ENCODE measurements at regions not wholly inside any gene's neighbourhood (a gene's known extent, or its start where the extent isn't known, plus 50 kb on each side); places are given as distances from the start of the nearest gene placed in this dataset.

- FAIRE-seq (no peak), DNase-seq (ENCODE audit: extremely low read depth in 1 of 4, low spot score in 3 of 4) (no peak), ATAC-seq (no peak)
- H3K4me3 ChIP-seq, result no peak overlapping the region
- CTCF ChIA-PET (ENCODE audit: low intra/inter-chr PET ratio), result no interaction called here
- no peaks in the 10 kb centered on the region; the same call in 1 of the 2 replicates for H3K9me3 ChIP-seq (replicated peaks; ENCODE audit: control insufficient read depth, insufficient read depth, low read depth, low read length)
- no peak overlapping the region for H3K27ac ChIP-seq (ENCODE audit: extremely low read depth, low read depth, low read length)
- H2AFZ ChIP-seq (ENCODE audit: low read depth, low read length), result no peak overlapping the region
- no peak for TF ChIP-seq ZNF184 (CRISPR knock-in tag; IDR thresholded peaks at IDR 0.05)
- no peak for TF ChIP-seq ZC3H11A (IDR thresholded peaks at IDR 0.05; ENCODE audit: low read depth, low read length)
- TF ChIP-seq CCNT2 (IDR thresholded peaks at IDR 0.05; ENCODE audit: borderline replicate concordance, extremely low read depth, insufficient read length, low read depth, low read length), result no peak
- no peak for TF ChIP-seq MBD2 (IDR thresholded peaks at IDR 0.05; ENCODE audit: borderline replicate concordance, low read depth)
- TF ChIP-seq TEAD4 (IDR thresholded peaks at IDR 0.05; ENCODE audit: low read length), result no peak
- no peak for TF ChIP-seq TEAD4 (CRISPR knock-in tag; IDR thresholded peaks at IDR 0.05; ENCODE audit: borderline replicate concordance)
- TF ChIP-seq CBX8 (IDR thresholded peaks at IDR 0.05; ENCODE audit: borderline replicate concordance, extremely low read depth, low read depth, low read length, poor library complexity, severe bottlenecking), result no peak
- TF ChIP-seq FOSL1 (tag; conservative IDR thresholded peaks at IDR 0.05), result no peak
- TF ChIP-seq BRF2 (IDR thresholded peaks at IDR 0.05; ENCODE audit: borderline replicate concordance, insufficient read depth, insufficient read length), result no peak
- no peak for TF ChIP-seq MAZ (CRISPR knock-in tag; conservative IDR thresholded peaks at IDR 0.05 in 1 of 2, IDR thresholded peaks at IDR 0.05 in 1 of 2)
- no peak for TF ChIP-seq CBX5 (IDR thresholded peaks at IDR 0.05; ENCODE audit: borderline replicate concordance, low read depth)
- TF ChIP-seq RFX5 (IDR thresholded peaks at IDR 0.05; ENCODE audit: low read depth, low read length), result no peak
- TF ChIP-seq MAX (CRISPR knock-in tag; IDR thresholded peaks at IDR 0.05), result no peak
- no peak for TF ChIP-seq ZNF766 (CRISPR knock-in tag; conservative IDR thresholded peaks at IDR 0.05)
- no peak for TF ChIP-seq ZNF551 (CRISPR knock-in tag; IDR thresholded peaks at IDR 0.05)
- no peak for TF ChIP-seq SNIP1 (IDR thresholded peaks at IDR 0.05; ENCODE audit: low read depth)
- TF ChIP-seq ZNF639 (CRISPR knock-in tag; conservative IDR thresholded peaks at IDR 0.05 in 1 of 2, IDR thresholded peaks at IDR 0.05 in 1 of 2), result no peak
- 0% methylated on average over 1 of the region's 1 CpG for WGBS (ENCODE audit: insufficient coverage, low coverage, missing lambda C conversion rate)
- no peak overlapping the region for H3K4me2 ChIP-seq (ENCODE audit: insufficient read depth, low read length)
- no peaks in the 10 kb centered on the region for H3K4me1 ChIP-seq (replicated peaks in 1 of 2; ENCODE audit: control insufficient read depth in 2 of 2, insufficient read depth in 2 of 2, low read length in 2 of 2)
- intact Hi-C loops (cut with micrococcal nuclease), result no loop called here
- POLR2A ChIA-PET, result no interaction called here
- no TSS peak for BruUV-seq (replicated peaks)
- H3K9ac ChIP-seq (ENCODE audit: insufficient read depth in 1 of 2, low read depth in 2 of 2, low read length in 2 of 2), result no peak overlapping the region
- in situ Hi-C loops (cut with MboI), result no loop called here
- H3K9me1 ChIP-seq (ENCODE audit: control insufficient read depth, insufficient read depth, low read length), result no peaks in the 10 kb centered on the region
- H3K79me2 ChIP-seq (ENCODE audit: control insufficient read depth, insufficient read depth, low read length), result no peaks in the 10 kb centered on the region
- H3K27me3 ChIP-seq (ENCODE audit: control insufficient read depth in 2 of 2, insufficient read depth in 2 of 2, low read length in 2 of 2), result no peaks in the 10 kb centered on the region
- H4K20me1 ChIP-seq (replicated peaks; ENCODE audit: control insufficient read depth, insufficient read depth, low read length), result no peaks in the 10 kb centered on the region
- H3K36me3 ChIP-seq (ENCODE audit: control insufficient read depth, insufficient read depth, low read length), result no peaks in the 10 kb centered on the region
Measured at GRCh38 chr3:1824359-1824758, 274.3 kb upstream of the CNTN4 start.
